ENCODE measurements at regions not wholly inside any gene's neighbourhood (a gene's known extent, or its start where the extent isn't known, plus 50 kb on each side); places are given as distances from the start of the nearest gene placed in this dataset.

- ChIA-PET POLR2A (no interaction called here), CTCF (no interaction called here)
- TF ChIP-seq FOXM1 (IDR thresholded peaks at IDR 0.05; ENCODE audit: borderline replicate concordance) (no peak), HDGF (IDR thresholded peaks at IDR 0.05; ENCODE audit: borderline replicate concordance) (no peak), FOXK2 (IDR thresholded peaks at IDR 0.05) (no peak), ELF4 (IDR thresholded peaks at IDR 0.05) (no peak), LEF1 (IDR thresholded peaks at IDR 0.05; ENCODE audit: borderline replicate concordance) (no peak), FOXA1 (IDR thresholded peaks at IDR 0.05) (no peak), CTBP1 (IDR thresholded peaks at IDR 0.05; ENCODE audit: borderline replicate concordance) (no peak), SP1 (IDR thresholded peaks at IDR 0.05) (no peak), L3MBTL2 (conservative IDR thresholded peaks at IDR 0.05) (no peak), BHLHE40 (IDR thresholded peaks at IDR 0.05; ENCODE audit: borderline replicate concordance) (no peak), TARDBP (IDR thresholded peaks at IDR 0.05) (no peak), SUZ12 (IDR thresholded peaks at IDR 0.05) (no peak)
- TF ChIP-seq, protein P1, sequence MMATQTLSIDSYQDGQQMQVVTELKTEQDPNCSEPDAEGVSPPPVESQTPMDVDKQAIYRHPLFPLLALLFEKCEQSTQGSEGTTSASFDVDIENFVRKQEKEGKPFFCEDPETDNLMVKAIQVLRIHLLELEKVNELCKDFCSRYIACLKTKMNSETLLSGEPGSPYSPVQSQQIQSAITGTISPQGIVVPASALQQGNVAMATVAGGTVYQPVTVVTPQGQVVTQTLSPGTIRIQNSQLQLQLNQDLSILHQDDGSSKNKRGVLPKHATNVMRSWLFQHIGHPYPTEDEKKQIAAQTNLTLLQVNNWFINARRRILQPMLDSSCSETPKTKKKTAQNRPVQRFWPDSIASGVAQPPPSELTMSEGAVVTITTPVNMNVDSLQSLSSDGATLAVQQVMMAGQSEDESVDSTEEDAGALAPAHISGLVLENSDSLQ (IDR thresholded peaks at IDR 0.05) = no peak
- DNase-seq (ENCODE audit: extremely low spot score) = no peak
Measured at GRCh38 chr12:43665091-43665490, 93.5 kb downstream of the PUS7L start.

- no peak for DNase-seq (ENCODE audit: extremely low spot score)
- CTCF ChIA-PET = no interaction called here
- POLR2A ChIA-PET = no interaction called here
- TF ChIP-seq ELF4 (IDR thresholded peaks at IDR 0.05) = no peak
- no peak for TF ChIP-seq SP1 (IDR thresholded peaks at IDR 0.05)
- TF ChIP-seq, protein P1 (IDR thresholded peaks at IDR 0.05) = no peak
- no peak for TF ChIP-seq LEF1 (IDR thresholded peaks at IDR 0.05; ENCODE audit: borderline replicate concordance)
- no peak for TF ChIP-seq ZNF384 (IDR thresholded peaks at IDR 0.05)
- TF ChIP-seq L3MBTL2 (conservative IDR thresholded peaks at IDR 0.05) = no peak
- no peak for TF ChIP-seq TARDBP (IDR thresholded peaks at IDR 0.05)
- no peak for TF ChIP-seq BHLHE40 (IDR thresholded peaks at IDR 0.05; ENCODE audit: borderline replicate concordance)
- TF ChIP-seq HDGF (IDR thresholded peaks at IDR 0.05; ENCODE audit: borderline replicate concordance) = no peak
Measured at GRCh38 chr12:43662736-43663135, 95.9 kb downstream of the PUS7L start.

- ChIA-PET CTCF (no interaction called here), POLR2A (no interaction called here)
- no peak for DNase-seq (ENCODE audit: extremely low spot score)
- TF ChIP-seq, protein P1 (IDR thresholded peaks at IDR 0.05) = no peak
- TF ChIP-seq SUZ12 (IDR thresholded peaks at IDR 0.05) (no peak), FOXA1 (IDR thresholded peaks at IDR 0.05) (no peak), FOXM1 (IDR thresholded peaks at IDR 0.05; ENCODE audit: borderline replicate concordance) (no peak), TARDBP (IDR thresholded peaks at IDR 0.05) (no peak), SP1 (IDR thresholded peaks at IDR 0.05) (no peak), CTBP1 (IDR thresholded peaks at IDR 0.05; ENCODE audit: borderline replicate concordance) (no peak), ZNF384 (IDR thresholded peaks at IDR 0.05) (no peak), FOXK2 (IDR thresholded peaks at IDR 0.05) (no peak), NFRKB (IDR thresholded peaks at IDR 0.05) (no peak), LEF1 (IDR thresholded peaks at IDR 0.05; ENCODE audit: borderline replicate concordance) (no peak), HDGF (IDR thresholded peaks at IDR 0.05; ENCODE audit: borderline replicate concordance) (no peak), ARNT (IDR thresholded peaks at IDR 0.05) (no peak), ELF4 (IDR thresholded peaks at IDR 0.05) (no peak), L3MBTL2 (conservative IDR thresholded peaks at IDR 0.05) (no peak), BHLHE40 (IDR thresholded peaks at IDR 0.05; ENCODE audit: borderline replicate concordance) (no peak)
Measured at GRCh38 chr12:43655586-43655985, 103.0 kb downstream of the PUS7L start.

GRCh38 chr12:43653917-43654316 is 101.9 kb upstream of the ADAMTS20 start:
- POLR2A ChIA-PET = interaction anchor here (1.5 kb wide), 1 partner anchor 10 kb away, joined by 4 read pairs; no protein-coding TSS in a partner anchor
- CTCF ChIA-PET = no interaction called here
- TF ChIP-seq TARDBP (IDR thresholded peaks at IDR 0.05) (no peak), FOXA1 (IDR thresholded peaks at IDR 0.05) (no peak), ELF4 (IDR thresholded peaks at IDR 0.05) (no peak)
- TF ChIP-seq, protein P1 (IDR thresholded peaks at IDR 0.05) = 0 out of 2 replicates have a peak, but pooled peaks have one; percentile 2
- peak; percentile 42 for DNase-seq (ENCODE audit: extremely low spot score)

DNA sequence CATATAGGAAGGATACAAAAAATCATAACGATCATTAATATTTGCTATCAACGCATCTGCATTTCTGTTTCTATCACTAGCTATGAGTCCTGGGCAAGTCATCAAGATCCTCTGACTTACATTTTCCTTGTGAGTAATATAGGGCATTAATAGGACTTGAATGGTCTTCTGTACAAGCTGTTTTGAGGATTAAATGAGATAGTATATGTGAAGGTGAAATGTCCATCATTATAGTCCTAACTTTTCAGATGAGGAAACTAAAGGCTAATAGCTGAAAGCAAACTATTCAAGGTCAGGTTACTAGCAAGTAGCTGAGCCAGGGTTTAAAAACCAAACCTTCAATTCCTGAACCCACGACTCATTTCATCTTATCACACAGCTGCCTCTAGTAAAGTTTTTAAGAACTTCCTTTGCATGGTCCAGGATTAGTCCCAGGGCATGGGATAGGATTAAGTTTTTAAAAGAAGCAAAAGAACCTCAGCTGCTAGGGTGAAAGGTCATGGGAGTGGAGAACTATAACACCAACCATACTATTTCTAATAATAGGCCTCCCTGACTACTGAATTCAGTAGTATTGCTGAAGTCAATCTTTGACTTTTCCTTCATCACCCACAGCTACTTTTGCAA is 101.4 kb upstream of the ADAMTS20 start:
- POLR2A ChIA-PET = interaction anchor here (1.5 kb wide), 1 partner anchor 10 kb away, joined by 4 read pairs; no protein-coding TSS in a partner anchor
- no peak for DNase-seq (ENCODE audit: extremely low spot score)
- CTCF ChIA-PET = no interaction called here
- TF ChIP-seq ARNT (IDR thresholded peaks at IDR 0.05) (no peak), FOXA1 (IDR thresholded peaks at IDR 0.05) (no peak), L3MBTL2 (conservative IDR thresholded peaks at IDR 0.05) (no peak), ZNF384 (IDR thresholded peaks at IDR 0.05) (no peak), ELF4 (IDR thresholded peaks at IDR 0.05) (no peak), SP1 (IDR thresholded peaks at IDR 0.05) (no peak), HDGF (IDR thresholded peaks at IDR 0.05; ENCODE audit: borderline replicate concordance) (no peak), TARDBP (IDR thresholded peaks at IDR 0.05) (no peak)

DNA sequence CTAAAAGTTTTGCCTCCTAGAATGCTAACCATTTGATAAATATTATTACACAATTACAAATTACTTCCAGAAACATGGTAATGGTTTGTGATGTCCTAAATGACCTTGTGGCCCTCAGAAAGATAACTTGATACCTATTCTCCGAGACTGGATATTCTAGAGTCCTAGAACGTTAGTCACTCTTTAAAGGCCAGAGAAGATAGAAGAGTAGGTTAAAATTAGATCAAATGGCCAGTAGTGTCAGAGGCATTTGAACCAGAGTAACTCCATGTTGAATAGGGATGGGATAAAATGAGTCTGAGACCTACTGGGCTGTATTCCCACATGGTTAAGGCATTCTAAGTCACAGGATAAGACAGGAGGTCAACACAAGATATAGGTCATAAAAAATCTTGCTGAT is 96.6 kb upstream of the ADAMTS20 start:
- no peak for TF ChIP-seq FOXM1 (IDR thresholded peaks at IDR 0.05; ENCODE audit: borderline replicate concordance)
- POLR2A ChIA-PET = no interaction called here
- CTCF ChIA-PET = no interaction called here
- no peak for DNase-seq (ENCODE audit: extremely low spot score)

Data from HEK293T (cell line).